Activated CD4-positive, alpha-beta T cell treated with anti-CD3 and anti-CD28 coated beads, Interleukin-10, Interleukin-2, amounts not matched to agents 100 ng/mL and 50 ng/mL, durations not matched to agents 16 hours and 8 hours (primary cell): ENCODE measurements at regions not wholly inside any gene's neighbourhood (a gene's known extent, or its start where the extent isn't known, plus 50 kb on each side); places are given as distances from the start of the nearest gene placed in this dataset.

ENCODE experiments used
- DNase-seq: peaks from one replicate; pipeline ENCODE4 v3.0.0-alpha.2; 2020

DNA sequence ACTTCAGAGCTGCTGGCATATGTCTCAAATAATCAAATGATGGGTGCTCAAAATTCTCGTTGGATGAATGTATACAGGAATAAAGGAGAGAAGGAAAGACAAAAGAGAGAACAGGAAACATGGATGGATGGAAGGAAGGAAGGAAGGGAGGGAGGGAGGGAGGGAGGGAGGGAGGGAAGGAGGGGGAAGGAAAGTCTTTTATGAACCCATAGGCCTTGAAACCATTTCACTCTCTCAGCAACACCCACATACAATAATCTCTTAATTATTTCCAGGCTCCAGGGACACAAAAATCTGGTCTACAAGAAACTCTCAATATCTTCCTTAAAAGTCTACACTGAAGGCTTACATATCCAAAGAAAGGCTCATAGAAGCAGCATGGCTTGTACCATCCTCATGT, 363.4 kb upstream of the TMPO start:
- no peak for DNase-seq

- DNase-seq: peak; percentile 11
Observed at GRCh38 chr12:98154850-98155249, 360.5 kb upstream of the TMPO start.

- DNase-seq: no peak
Observed at GRCh38 chr12:98156697-98157096, 358.7 kb upstream of the TMPO start.

- no peak for DNase-seq
Observed at GRCh38 chr12:98162906-98163678, 352.3 kb upstream of the TMPO start.

DNA sequence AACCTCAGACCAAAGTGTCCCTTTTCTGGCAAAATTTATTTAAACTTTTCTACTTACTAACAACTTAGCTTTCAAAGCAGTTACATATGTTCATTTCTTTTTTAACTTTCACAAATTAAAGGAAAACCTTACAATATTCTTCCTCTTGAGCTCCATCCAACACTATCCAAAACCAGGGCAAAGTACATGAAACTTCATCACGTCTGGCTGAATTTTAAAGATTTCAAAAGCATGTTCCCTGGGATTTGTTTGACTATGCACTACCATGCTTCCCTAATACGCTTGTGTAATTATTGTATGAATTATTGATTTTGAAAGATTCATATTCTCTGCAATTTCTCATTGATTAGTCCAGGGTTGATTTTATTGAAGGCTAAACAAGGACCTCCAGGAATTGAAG, 343.1 kb upstream of the TMPO start:
- no peak for DNase-seq

GRCh38 chr12:98172801-98173200, 342.6 kb upstream of the TMPO start:
- no peak for DNase-seq

DNA sequence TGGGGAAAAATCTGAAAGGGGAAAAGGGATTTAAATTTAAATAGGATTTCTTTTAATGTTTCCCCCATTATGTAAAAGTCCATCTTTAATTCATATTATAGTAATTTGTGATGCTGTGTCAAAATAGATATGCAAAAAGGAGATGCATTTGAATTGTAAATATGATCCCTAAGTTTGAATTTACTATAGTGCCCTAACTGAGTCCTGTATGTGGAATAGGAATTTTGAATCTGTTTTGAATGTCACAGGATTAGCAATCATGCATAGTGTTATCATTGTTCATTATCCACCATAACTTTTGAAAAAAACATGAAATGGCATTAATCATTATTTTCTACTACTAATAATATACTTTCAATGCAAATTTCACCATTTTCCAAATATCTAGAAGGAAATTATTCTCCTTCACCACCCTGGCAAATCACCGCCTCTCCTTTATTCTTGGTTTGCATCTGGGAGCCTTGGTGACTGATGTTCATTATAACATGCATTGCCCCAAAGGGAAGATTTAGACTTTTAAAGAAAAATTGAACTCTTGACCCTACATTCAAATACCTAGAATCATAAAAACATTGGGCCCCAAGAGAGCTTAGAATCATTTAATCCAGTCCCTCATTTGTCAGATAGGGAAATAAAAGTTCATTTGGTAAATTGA, 341.5 kb upstream of the TMPO start:
- DNase-seq: no peak

DNA sequence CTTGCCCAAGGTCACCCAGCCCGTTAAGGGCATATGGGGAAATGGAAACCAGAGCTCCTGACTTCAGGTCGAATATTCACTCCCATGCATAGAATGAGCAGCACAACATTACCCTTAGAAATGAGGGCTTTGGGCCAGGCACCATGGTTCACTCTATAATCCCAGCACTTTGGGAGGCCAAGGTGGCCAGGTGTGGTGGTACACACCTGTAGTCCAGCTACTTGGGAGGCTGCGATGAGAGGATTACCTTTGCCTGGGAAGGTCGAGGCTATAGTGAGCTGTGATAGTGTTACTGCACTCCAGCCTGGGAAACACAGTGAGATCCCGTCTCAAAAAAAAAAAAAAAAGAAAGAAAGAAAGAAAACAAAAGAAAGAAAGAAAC, 341.0 kb upstream of the TMPO start:
- no peak for DNase-seq

DNA sequence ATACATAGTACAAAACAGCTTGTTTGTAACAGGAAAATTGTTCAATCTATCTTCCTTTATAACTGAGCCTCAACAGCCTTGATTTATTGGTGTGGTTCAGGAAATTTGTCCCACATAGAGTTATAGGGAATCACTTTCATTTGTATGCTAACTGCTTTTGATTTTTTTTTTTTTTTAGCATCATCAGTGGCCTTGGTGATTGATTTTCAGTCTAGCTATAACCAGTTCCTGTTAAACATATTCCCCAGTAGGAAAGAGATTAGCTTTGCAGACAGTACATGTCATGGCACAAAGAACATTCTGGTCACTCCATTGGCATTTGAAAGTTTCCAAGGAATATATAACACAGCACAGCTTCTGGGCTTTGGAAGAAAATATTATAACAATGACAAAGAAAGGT, 337.3 kb upstream of the TMPO start:
- DNase-seq: no peak

GRCh38 chr12:98179151-98179550, 336.2 kb upstream of the TMPO start:
- DNase-seq: no peak

DNA sequence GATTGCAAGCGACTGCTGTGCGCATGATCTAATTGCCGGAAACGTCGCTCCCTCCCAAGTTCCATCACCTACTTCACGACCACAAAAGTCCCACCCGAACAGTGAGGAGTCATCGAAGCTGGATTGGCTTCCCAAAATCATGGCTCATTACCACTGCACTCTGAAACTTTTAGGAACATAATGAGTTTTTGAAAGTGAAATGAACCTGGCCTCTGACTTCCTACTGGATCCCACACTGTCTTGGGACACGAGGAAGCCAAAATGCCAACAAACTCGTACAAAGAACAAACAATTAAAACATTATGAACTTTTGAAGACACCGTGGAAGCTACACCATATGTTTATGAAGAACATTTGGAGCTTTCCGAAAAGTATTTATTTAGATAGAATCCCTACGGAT, 334.8 kb upstream of the TMPO start:
- DNase-seq: no peak

DNA sequence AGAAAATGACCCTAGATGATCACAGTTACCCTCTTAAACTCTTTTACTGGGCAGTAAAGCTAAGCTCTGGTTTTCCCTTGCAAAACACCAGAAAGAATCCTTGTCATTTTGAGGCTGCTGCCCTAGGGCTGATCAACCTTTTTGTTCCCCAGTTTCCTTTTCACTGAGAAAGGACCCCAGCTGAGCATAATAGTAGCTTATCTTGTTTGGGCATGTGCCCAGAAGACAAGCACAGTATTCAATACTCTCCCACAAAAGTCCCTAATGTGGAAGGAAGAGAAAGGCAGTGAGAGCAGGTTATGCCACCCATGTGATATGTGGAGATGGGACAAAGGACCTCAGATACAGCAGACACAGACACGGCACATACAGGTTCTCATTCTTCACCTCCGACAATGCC, 332.6 kb upstream of the TMPO start:
- DNase-seq: no peak

- DNase-seq: no peak
Observed at GRCh38 chr12:98185606-98186005, 329.8 kb upstream of the TMPO start.

DNA sequence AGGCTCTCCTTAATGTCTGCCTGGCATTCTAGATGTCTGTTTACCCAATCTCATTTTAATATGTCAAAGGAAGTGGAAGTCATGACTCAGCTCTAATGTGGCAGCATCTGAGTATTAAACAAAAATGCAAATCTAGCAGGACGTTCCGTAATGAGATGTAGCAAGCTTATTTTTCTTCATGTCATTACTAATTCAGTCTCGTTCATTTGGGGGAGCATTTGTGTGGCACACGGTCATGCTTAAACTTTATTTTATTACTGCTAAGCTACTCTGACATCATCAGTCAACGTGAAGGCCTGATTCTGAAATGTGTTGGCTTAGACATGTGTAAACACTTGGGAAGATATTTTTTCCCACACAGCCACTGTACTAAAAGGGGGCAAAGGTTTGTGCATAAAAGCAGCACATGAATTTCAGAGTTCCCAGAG, 326.7 kb upstream of the TMPO start:
- DNase-seq: no peak

- no peak for DNase-seq
Observed at GRCh38 chr12:98194591-98194990, 320.8 kb upstream of the TMPO start.

DNA sequence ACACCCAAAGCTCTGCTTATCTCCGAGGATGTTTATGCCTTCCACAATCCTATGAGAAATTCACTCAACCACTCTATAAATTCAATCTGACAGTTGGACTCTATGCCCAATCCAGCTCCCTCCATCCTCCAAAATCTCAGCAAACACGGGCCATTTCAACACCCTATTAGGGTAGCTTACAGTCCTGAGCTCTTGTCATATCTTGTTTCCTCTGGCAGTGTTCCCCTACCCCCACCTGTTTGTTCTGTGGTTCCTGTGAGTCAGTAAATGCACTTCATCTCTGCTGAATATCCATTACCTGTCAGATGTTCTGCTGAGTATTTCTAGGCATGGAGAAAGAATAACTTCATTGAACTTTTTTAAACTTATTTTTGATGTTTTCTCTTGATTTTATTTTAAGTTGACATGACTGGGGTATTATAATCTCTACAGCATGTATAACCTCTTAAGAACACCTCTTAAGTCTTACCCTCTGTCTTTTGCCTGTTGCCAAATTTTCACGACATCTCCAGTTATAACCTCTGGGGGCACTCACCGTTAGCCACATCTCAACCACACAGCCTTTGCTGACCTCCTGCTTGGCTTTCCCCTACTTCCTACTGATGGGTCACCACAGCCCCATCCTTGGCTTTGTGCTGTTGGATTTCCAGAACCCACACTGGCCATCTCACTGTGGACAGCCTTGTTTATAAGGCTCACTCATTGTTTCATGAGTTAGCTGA, 317.0 kb upstream of the TMPO start:
- no peak for DNase-seq

GRCh38 chr12:98208816-98209215, 306.6 kb upstream of the TMPO start:
- DNase-seq: no peak

DNA sequence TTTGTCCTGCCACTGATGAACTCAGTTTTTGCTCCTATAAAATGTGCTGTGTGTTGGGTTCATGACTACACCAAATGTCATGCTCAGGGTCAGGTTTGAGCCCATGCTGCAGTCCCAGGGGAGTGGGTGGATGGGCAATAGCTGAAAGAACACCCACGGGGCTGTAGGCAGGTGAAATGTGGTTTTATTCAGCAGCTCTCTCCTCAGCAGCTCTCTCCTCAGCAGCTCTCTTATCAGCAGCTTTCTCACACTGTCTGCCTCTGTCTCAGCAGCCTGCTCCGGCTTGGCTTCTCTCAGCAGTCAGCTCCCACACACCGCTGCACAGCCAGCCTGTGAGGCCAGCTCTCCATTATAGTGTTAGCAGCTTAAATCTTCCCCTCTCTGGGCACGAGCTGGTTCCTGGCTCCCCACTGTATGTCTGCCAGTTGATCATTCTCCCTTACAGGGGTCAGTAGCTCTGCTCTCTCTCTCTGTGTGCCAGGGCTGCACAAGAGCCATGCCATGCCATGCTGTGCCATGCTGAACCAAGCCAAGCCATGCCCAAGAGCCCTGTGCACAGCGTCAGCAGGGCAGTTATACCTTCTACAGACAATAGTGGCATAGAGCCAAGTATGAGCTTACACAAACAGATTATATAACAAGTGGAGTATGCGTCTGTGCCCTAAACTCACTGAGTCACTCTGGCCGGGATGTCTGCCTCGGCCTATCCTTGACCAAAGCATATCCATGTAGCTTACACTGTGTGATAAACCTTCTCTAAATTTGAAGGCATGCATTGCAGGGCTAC, 303.3 kb upstream of the TMPO start:
- no peak for DNase-seq

DNA sequence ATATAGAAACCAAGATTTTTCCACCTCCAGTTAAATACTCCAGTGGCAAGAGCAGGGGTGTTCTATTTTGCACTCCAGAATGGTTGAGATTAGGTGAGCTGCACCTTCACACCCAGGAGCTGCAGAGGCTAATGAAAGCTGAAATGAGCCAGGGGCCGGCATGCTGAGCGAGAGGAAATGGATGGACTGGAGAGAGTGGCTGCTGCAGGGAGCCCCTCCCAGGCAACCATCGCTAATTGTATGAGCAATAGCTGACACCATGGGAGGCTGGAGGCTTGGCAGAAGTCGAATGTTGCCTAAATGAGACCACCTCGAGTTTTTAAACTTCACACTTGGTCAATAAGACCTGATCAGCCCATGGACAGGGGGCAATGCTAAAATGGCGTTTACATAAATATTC, 301.8 kb upstream of the TMPO start:
- no peak for DNase-seq

GRCh38 chr12:98217257-98217656, 298.1 kb upstream of the TMPO start:
- DNase-seq: no peak

GRCh38 chr12:98220636-98221035, 294.8 kb upstream of the TMPO start:
- no peak for DNase-seq

DNA sequence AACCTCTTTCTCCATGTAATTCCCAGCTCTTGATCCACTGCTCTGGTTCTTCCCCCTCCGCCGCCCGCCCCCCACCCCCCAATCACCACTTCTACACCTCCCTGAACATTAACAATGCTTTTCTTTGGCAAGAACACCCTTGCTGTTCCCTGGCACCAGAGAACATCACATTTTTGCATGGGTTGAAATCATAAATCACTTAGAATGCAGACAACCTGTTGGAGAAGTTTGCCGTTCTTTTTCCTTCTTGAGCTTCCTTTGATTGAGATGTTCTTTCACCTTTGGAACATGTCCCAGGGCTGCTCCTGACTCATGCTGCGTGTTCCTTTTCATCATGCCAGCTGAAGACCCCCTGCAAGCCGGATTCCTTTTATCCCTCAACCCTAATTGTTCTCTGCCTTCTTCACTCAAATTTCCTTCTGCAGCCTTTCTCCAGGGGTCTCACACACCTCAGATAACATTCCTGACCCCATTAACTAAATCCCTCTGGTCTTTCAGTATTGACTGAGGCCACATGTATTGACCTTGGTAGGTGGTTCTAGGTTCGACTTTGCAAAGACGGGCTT, 294.1 kb upstream of the TMPO start:
- DNase-seq: no peak

- DNase-seq: no peak
Observed at GRCh38 chr12:98222135-98222534, 293.3 kb upstream of the TMPO start.
